H9 (cell line): ENCODE measurements at regions not wholly inside any gene's neighbourhood (a gene's known extent, or its start where the extent isn't known, plus 50 kb on each side); places are given as distances from the start of the nearest gene placed in this dataset.

Experiments used
- DNase-seq: peaks from one replicate; pipeline ENCODE4 v3.0.0-alpha.2; 2017
- H2AFZ ChIP-seq: one replicate; pipeline ENCODE4 v1.6.1; 2013; ENCODE audit warnings: mild to moderate bottlenecking, low read length, control low read depth, moderate library complexity
- H2AK5ac ChIP-seq: 2 replicates; pipeline ENCODE4 v1.6.1; 2013; ENCODE audit warnings: low read length, control low read depth, mixed read lengths; ENCODE audit not compliant: insufficient read length
- H2BK120ac ChIP-seq: one replicate; pipeline ENCODE4 v1.6.1; 2013; ENCODE audit warnings: low read depth, mild to moderate bottlenecking, low read length, control low read depth, inconsistent platforms; ENCODE audit not compliant: poor library complexity, severe bottlenecking
- H2BK12ac ChIP-seq: 2 replicates; pipeline ENCODE4 v1.6.1; 2013; ENCODE audit warnings: low read length, control low read depth, mixed read lengths, low read depth; ENCODE audit not compliant: insufficient read length
- H2BK15ac ChIP-seq: 2 replicates; pipeline ENCODE4 v1.6.1; 2013; ENCODE audit warnings: low read depth, low read length, control low read depth
- H2BK20ac ChIP-seq: one replicate; pipeline ENCODE4 v1.6.1; 2013; ENCODE audit warnings: low read depth, mild to moderate bottlenecking, low read length, control low read depth, inconsistent platforms; ENCODE audit not compliant: poor library complexity, severe bottlenecking
- H2BK5ac ChIP-seq: 2 replicates; pipeline ENCODE4 v1.6.1; 2013; ENCODE audit warnings: low read length, control low read depth, mixed read lengths; ENCODE audit not compliant: insufficient read length
- H3K14ac ChIP-seq: 2 replicates; pipeline ENCODE4 v1.6.1; 2013; ENCODE audit warnings: low read length, control low read depth; ENCODE audit not compliant: insufficient read depth
- H3K18ac ChIP-seq: 2 replicates; pipeline ENCODE4 v1.6.1; 2013; ENCODE audit warnings: low read depth, mild to moderate bottlenecking, mixed read lengths, low read length, control low read depth; ENCODE audit not compliant: insufficient read length
- H3K23ac ChIP-seq: 2 replicates; pipeline ENCODE4 v1.6.1; 2013; ENCODE audit warnings: low read length, control low read depth, mixed read lengths, low read depth; ENCODE audit not compliant: insufficient read length
- H3K23me2 ChIP-seq: 2 replicates; pipeline ENCODE4 v1.6.1; 2013; ENCODE audit warnings: low read depth, mild to moderate bottlenecking, mixed read lengths, low read length, control low read depth; ENCODE audit not compliant: insufficient read length, poor library complexity, severe bottlenecking
- H3K27ac ChIP-seq: 2 replicates; pipeline ENCODE4 v1.5.1; 2013; ENCODE audit warnings: low read length, control low read depth, mixed read lengths, low read depth; ENCODE audit not compliant: insufficient read length
- H3K27me3 ChIP-seq: 2 replicates; pipeline ENCODE4 v1.6.1; 2013; ENCODE audit warnings: low read length, control low read depth, inconsistent platforms; ENCODE audit not compliant: insufficient read depth
- H3K4ac ChIP-seq: 2 replicates; pipeline ENCODE4 v1.6.1; 2013; ENCODE audit warnings: low read depth, mild to moderate bottlenecking, control low read depth, inconsistent platforms, low read length, moderate library complexity
- H3K4me1 ChIP-seq: 2 replicates; pipeline ENCODE4 v1.6.1; 2013; ENCODE audit warnings: low read length, control low read depth, inconsistent platforms; ENCODE audit not compliant: insufficient read depth
- H3K4me2 ChIP-seq: 2 replicates; pipeline ENCODE4 v1.6.1; 2013; ENCODE audit warnings: low read length, control low read depth, mixed read lengths; ENCODE audit not compliant: insufficient read length, insufficient read depth
- H3K56ac ChIP-seq: 2 replicates; pipeline ENCODE4 v1.6.1; 2013; ENCODE audit warnings: low read depth, mild to moderate bottlenecking, mixed read lengths, low read length, control low read depth; ENCODE audit not compliant: insufficient read length
- H3K79me1 ChIP-seq: 2 replicates; pipeline ENCODE4 v1.6.1; 2013; ENCODE audit warnings: low read depth, mild to moderate bottlenecking, moderate library complexity, low read length, control low read depth, inconsistent platforms; ENCODE audit not compliant: insufficient read depth, poor library complexity, severe bottlenecking
- H3K79me2 ChIP-seq: 2 replicates; pipeline ENCODE4 v1.6.1; 2013; ENCODE audit warnings: low read length, control low read depth, inconsistent platforms; ENCODE audit not compliant: insufficient read depth
- H3K9ac ChIP-seq: 2 replicates; pipeline ENCODE4 v1.6.1; 2013; ENCODE audit warnings: low read length, control low read depth, mixed read lengths; ENCODE audit not compliant: insufficient read length; ENCODE audit errors: extremely low read depth
- H3K9me3 ChIP-seq: one replicate; pipeline ENCODE4 v1.6.1; 2013; ENCODE audit warnings: low read depth, low read length, inconsistent platforms; ENCODE audit not compliant: control insufficient read depth
- H3T11ph ChIP-seq: one replicate; pipeline ENCODE4 v1.6.1; 2013; ENCODE audit warnings: mild to moderate bottlenecking, low read length, control low read depth, inconsistent platforms
- H4K20me1 ChIP-seq: one replicate; pipeline ENCODE4 v1.6.1; 2013; ENCODE audit not compliant: control insufficient read depth, insufficient read length, insufficient read depth
- H4K5ac ChIP-seq: 2 replicates; pipeline ENCODE4 v1.6.1; 2013; ENCODE audit warnings: low read depth, mild to moderate bottlenecking, mixed read lengths, low read length, control low read depth; ENCODE audit not compliant: insufficient read length
- H4K8ac ChIP-seq: replicated peaks from 2 replicates; pipeline ENCODE4 v1.6.1; 2013; ENCODE audit warnings: low read length, control low read depth, mixed read lengths, low read depth; ENCODE audit not compliant: insufficient read length
- H4K91ac ChIP-seq: 2 replicates; pipeline ENCODE4 v1.6.1; 2013; ENCODE audit warnings: low read depth, mild to moderate bottlenecking, moderate library complexity, mixed read lengths, low read length, control low read depth; ENCODE audit not compliant: insufficient read length
- H3K27ac Mint-ChIP-seq, 3 experiments: 2 replicates in 2 of 3; 3 replicates in 1 of 3; pipeline ENCODE4 v1.8.0; 2020 to 2021; ENCODE audit warnings: mixed read lengths in 3 of 3, mild to moderate bottlenecking in 1 of 3, moderate library complexity in 1 of 3
- H3K27me3 Mint-ChIP-seq: 2 replicates; pipeline ENCODE4 v1.8.0; 2021; ENCODE audit warnings: low read depth, mild to moderate bottlenecking, moderate library complexity, mixed read lengths
- H3K36me3 Mint-ChIP-seq, 3 experiments: 2 replicates in 2 of 3; 3 replicates in 1 of 3; pipeline ENCODE4 v1.8.0; 2020 to 2021; ENCODE audit warnings: low read depth in 3 of 3, mixed read lengths in 3 of 3; ENCODE audit not compliant: insufficient read depth in 1 of 3
- H3K4me1 Mint-ChIP-seq, 2 experiments: 2 replicates each; pipeline ENCODE4 v1.8.0; 2020; ENCODE audit warnings: mixed read lengths in 2 of 2
- H3K4me3 Mint-ChIP-seq, 2 experiments: 2 replicates in 1 of 2; 3 replicates in 1 of 2; pipeline ENCODE4 v1.8.0; 2020 to 2021; ENCODE audit warnings: mild to moderate bottlenecking in 2 of 2, mixed read lengths in 2 of 2, moderate library complexity in 1 of 2
- H3K9me3 Mint-ChIP-seq, 2 experiments: 2 replicates in 1 of 2; 3 replicates in 1 of 2; pipeline ENCODE4 v1.8.0; 2020; ENCODE audit warnings: mild to moderate bottlenecking in 2 of 2, mixed read lengths in 2 of 2, moderate library complexity in 1 of 2
- CTCF ChIP-seq: fragments of 200-600 bp; sonication (generic); conservative IDR thresholded peaks from 3 replicates; pipeline ENCODE4 v1.8.0; 2021; ENCODE audit warnings: antibody characterized with exemption, mild to moderate bottlenecking
- WGBS: extraction: QIAGEN DNeasy Blood & Tissue Kit; methylation state at CpG from one replicate; pipeline ENCODE4 v1.1.7; 2013; ENCODE audit warnings: missing lambda C conversion rate, low lambda C conversion rate, mixed read lengths; ENCODE audit not compliant: insufficient read length; ENCODE audit errors: extremely low coverage; 5-methylcytosine and 5-hydroxymethylcytosine counted together

DNA sequence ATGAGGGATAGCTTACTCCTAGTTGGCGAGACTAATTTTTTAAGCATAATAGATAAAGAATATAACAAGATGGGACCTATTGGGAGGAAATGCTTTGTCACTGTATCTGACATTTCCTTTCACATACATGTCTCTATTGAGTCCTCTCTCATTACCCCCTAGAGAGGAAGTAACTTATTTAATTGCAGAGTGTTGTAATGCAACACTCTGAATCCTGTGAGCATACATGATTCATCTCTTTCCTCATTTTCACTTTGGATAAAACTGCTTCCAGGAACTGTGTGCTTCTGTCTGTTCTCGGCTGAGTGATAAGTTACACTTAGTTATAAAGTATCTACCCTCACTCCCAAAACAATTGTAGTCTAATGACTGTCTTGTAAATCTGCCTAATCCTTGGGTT, 266.1 kb upstream of the ANXA10 start:
- no peak overlapping the region for H3K23ac ChIP-seq
- no peaks in the 10 kb centered on the region for H3K79me2 ChIP-seq
- H3K18ac ChIP-seq: no peak overlapping the region
- H4K91ac ChIP-seq: no peak overlapping the region
- H3K14ac ChIP-seq: no peak overlapping the region
- H3K9me3 ChIP-seq: no peaks in the 10 kb centered on the region
- no peak overlapping the region for H2BK120ac ChIP-seq
- H4K5ac ChIP-seq: no peak overlapping the region
- H2BK12ac ChIP-seq: no peak overlapping the region
- no peak overlapping the region for H2BK15ac ChIP-seq
- H3K9ac ChIP-seq: no peak overlapping the region
- no peaks in the 10 kb centered on the region for H3K27me3 Mint-ChIP-seq
- no peak overlapping the region for H3K56ac ChIP-seq
- H2AK5ac ChIP-seq: no peak overlapping the region
- H3K27ac Mint-ChIP-seq: peak overlapping the region in 2 of 3 experiments; percentile 27 to 79; a peak in 2 of 7 replicates
- H2BK5ac ChIP-seq: no peak overlapping the region
- peaks cover 3 to 4% (median 4%) of the 10 kb centered on the region in 3 experiments; a peak in 4 of 7 replicates for H3K36me3 Mint-ChIP-seq
- H3K4me2 ChIP-seq: no peak overlapping the region
- WGBS: no CpG with 5 or more reads among the region's 2 CpGs
- no peaks in the 10 kb centered on the region for H3K23me2 ChIP-seq
- no peaks in the 10 kb centered on the region for H3K79me1 ChIP-seq
- H2BK20ac ChIP-seq: no peak overlapping the region
- peaks cover 0 to 4% of the 10 kb centered on the region in 2 experiments; a peak in 1 of 5 replicates for H3K9me3 Mint-ChIP-seq
- H3K4me1 Mint-ChIP-seq: peaks cover 44 to 46% of the 10 kb centered on the region in 2 experiments
- no peak overlapping the region for H4K8ac ChIP-seq
- H3K4me1 ChIP-seq: peaks cover 4% of the 10 kb centered on the region; the same call in 1 of the 2 replicates
- H3K4me3 Mint-ChIP-seq: no peak overlapping the region; a peak in 1 of 5 replicates
- H2AFZ ChIP-seq: no peak overlapping the region
- H4K20me1 ChIP-seq: no peaks in the 10 kb centered on the region
- no peaks in the 10 kb centered on the region for H3K27me3 ChIP-seq
- DNase-seq: no peak
- no peak overlapping the region for H3K27ac ChIP-seq
- no peak overlapping the region for H3T11ph ChIP-seq
- no peak overlapping the region for H3K4ac ChIP-seq
- no peak for TF ChIP-seq CTCF
